ENCODE measurements at regions not wholly inside any gene's neighbourhood (a gene's known extent, or its start where the extent isn't known, plus 50 kb on each side); places are given as distances from the start of the nearest gene placed in this dataset.
"Not testable (repeated sequence)": the region's sequence is repeated elsewhere in the genome, so short reads cannot be mapped to it uniquely, and the experiment has no call there.

DNA sequence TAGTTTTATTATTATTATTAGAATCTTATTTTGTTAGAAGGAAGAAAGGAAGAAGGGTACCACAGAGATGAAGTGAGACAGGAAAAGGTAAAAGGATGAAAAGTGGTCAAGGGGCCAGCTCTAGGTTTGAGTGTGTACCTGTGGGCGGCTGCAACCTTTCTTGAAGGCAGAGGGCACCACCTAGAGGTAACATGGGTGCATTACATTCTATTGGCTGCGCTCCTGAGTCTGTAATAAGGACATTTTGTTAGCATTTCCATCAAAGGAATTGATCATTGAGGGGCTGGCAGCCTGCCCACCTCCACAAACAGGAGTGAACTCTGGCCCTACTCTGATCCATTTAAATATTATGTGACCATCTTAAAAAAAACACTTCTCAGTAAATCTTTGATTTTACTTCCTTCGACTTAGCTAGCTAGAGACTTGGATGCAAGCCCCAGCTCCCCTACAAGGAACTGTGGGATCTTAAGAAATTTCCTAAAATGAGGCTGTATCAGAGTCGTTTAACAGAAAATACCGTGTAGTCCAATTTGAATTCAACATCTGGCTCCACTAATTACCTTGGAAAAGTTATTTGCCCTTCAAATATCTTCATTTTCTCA is 610.4 kb downstream of the IPMK start:
- Mint-ChIP-seq H3K36me3 (no peaks in the 10 kb centered on the region), H3K9me3 (no peaks in the 10 kb centered on the region), H3K4me1 (no peaks in the 10 kb centered on the region), H3K27ac (no peak overlapping the region), H3K4me3 (no peak overlapping the region), H3K27me3 (no peaks in the 10 kb centered on the region)
- DNase-seq, result peak; percentile 4

DNA sequence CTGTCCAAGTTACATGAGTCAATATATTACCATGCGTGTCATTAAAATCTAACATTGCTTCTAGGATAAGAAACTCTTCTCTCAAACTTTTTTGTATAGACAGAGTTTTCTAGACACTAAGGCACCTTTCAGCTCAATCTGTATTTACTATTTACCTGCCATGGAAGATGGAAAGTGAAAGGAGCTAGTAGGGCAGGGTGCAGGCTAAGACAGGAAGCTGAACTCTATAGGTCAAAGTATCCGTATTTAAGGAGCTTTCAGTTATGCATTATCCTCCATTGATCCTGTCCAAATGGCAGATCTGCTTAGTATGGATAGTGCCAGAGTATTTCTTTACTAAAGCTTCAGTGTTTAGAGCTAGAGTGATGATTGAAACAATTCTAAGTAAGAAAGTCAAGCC is 612.8 kb downstream of the IPMK start:
- no peaks in the 10 kb centered on the region for H3K4me1 Mint-ChIP-seq
- DNase-seq, result no peak
- H3K4me3 Mint-ChIP-seq, result no peak overlapping the region
- H3K27me3 Mint-ChIP-seq, result no peaks in the 10 kb centered on the region
- no peak overlapping the region for H3K27ac Mint-ChIP-seq
- H3K9me3 Mint-ChIP-seq, result no peaks in the 10 kb centered on the region
- no peaks in the 10 kb centered on the region for H3K36me3 Mint-ChIP-seq

DNA sequence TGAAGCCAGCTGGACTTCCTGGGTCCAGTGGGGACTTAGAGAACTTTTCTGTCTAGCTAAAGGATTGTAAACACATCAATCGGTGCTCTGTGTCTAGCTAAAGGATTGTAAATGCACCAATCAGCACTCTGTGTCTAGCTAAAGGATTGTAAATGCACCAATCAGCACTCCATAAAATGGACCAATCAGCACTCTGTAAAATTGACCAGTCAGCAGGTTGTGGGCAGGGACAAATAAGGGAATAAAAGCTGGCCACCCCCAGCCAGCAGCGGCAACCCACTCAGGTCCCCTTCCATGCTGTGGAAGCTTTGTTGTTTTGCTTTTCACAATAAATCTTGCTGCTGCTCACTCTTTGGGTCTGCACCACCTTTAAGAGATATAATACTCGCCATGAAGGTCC is 622.6 kb downstream of the IPMK start:
- not testable (repeated sequence) for DNase-seq, H3K27me3 Mint-ChIP-seq, H3K9me3 Mint-ChIP-seq, H3K4me3 Mint-ChIP-seq, H3K4me1 Mint-ChIP-seq, H3K36me3 Mint-ChIP-seq, H3K27ac Mint-ChIP-seq

DNA sequence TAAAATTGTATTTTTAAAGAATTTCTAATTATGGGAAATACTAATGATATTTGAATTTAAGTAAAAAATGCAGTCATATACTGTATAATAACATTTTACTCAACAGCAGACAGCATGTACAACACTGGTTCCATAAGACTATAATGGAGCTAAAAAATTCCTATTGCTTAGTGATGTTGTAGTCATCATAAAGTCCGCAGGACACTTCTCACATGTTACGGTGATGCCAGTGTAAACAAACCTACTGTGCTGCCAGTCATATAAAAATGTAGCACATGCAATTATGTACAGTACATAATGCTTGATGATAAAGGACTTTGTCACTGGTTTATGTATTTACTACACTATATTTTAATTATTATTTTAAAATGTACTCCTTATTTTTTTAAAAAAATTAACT is 629.3 kb downstream of the IPMK start:
- no peak overlapping the region for H3K4me3 Mint-ChIP-seq
- no peaks in the 10 kb centered on the region for H3K9me3 Mint-ChIP-seq
- no peaks in the 10 kb centered on the region for H3K27me3 Mint-ChIP-seq
- no peaks in the 10 kb centered on the region for H3K36me3 Mint-ChIP-seq
- no peak for DNase-seq
- no peak overlapping the region for H3K27ac Mint-ChIP-seq
- no peaks in the 10 kb centered on the region for H3K4me1 Mint-ChIP-seq

DNA sequence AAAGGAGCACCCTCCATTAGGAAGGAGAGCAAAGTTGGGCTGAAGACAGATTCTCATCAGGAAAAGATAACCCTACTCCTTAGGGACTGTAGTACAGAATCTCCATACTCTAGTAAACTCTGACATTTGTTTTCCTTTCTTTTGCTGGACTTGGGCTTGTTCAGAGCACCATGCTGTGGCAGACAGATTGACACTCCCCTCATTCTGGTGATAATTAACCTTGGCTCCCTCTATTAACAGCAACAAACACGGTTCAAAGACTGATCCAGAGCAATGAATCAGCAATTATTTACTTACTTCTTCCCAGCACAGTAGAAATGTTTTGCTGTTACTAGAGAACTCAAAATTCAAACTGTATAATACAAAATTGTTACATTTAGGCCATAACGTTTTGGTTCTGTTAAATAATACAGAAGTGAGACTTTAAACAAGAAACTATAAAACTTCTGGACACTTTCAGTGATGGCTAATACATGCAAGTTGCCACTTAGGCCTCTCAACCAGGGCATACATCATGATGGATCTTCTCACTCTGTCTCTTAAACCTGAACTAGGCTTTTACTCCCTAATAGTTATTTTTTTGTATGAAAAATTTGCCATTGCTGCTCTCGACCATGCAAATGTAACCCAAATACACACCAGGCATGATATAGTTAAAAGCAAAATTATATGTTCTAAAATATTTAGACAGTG is 639.0 kb downstream of the IPMK start:
- Mint-ChIP-seq H3K4me1 (no peaks in the 10 kb centered on the region), H3K27ac (no peak overlapping the region), H3K27me3 (no peaks in the 10 kb centered on the region), H3K4me3 (no peak overlapping the region), H3K36me3 (no peaks in the 10 kb centered on the region), H3K9me3 (peaks cover 1% of the 10 kb centered on the region)
- DNase-seq, result no peak

DNA sequence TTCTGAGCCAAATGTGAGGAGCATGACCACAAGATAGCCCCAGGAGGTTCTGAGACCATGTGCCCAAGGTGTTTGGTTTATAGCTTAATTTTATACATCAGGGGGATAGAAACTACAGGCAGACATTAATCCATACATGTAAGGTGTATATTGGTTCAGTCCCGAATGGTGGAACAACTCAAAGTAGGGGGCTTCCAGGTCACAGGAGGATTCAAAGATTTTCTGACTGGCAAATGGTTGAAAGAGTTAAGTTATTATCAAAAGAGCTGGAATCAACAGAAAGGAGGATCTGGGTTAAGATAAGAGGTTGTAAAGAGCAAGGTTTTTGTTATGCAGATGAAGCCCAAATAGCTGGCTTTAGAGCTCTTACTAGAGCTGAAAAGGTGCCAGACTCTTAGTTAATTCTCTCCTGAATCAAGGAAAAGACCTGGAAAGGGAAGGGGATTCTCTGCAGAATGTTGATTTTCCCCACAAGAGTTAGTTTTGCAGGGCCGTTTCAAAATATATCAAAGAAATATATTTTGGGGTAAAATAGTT is 640.0 kb downstream of the IPMK start:
- Mint-ChIP-seq H3K9me3 (peaks cover 1% of the 10 kb centered on the region), H3K27ac (no peak overlapping the region), H3K4me3 (no peak overlapping the region), H3K36me3 (no peaks in the 10 kb centered on the region), H3K4me1 (no peaks in the 10 kb centered on the region), H3K27me3 (no peaks in the 10 kb centered on the region)
- no peak for DNase-seq

DNA sequence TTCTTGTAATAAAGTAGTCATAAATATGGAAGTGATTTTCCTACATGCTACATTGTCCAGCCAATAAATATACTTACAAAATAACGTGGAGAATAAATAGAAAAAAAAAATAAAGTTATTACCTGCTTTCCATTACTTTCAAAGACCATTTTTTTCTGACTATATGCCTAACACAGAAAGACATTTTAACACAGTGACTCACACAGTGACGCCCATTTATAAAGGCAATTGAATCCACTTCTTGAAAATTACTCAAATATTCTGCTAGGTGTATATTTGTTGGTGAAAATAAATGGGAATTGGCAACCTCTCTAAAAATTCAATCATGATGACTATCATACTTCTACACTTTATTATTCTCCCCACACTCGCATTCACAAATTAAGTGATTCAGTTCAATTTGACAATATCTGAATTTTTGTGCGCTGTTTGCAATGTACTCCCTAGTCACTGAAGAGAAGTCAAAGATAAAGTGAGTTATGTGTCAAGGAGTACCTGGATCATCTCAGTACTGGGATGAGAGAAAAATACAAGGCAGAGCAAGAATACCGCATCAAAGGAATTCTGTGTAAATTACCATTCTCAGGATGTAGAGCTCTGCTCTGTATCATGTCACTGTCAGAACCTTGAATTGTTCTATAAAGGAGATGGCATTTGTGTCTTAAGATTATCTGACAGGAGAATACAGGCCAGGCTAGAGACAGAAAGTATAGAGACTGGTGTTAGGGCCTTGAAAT is 642.7 kb downstream of the IPMK start:
- Mint-ChIP-seq H3K4me3 (no peak overlapping the region), H3K4me1 (no peaks in the 10 kb centered on the region), H3K27ac (no peak overlapping the region), H3K27me3 (no peaks in the 10 kb centered on the region), H3K9me3 (peaks cover 3% of the 10 kb centered on the region), H3K36me3 (no peaks in the 10 kb centered on the region)
- no peak for DNase-seq

DNA sequence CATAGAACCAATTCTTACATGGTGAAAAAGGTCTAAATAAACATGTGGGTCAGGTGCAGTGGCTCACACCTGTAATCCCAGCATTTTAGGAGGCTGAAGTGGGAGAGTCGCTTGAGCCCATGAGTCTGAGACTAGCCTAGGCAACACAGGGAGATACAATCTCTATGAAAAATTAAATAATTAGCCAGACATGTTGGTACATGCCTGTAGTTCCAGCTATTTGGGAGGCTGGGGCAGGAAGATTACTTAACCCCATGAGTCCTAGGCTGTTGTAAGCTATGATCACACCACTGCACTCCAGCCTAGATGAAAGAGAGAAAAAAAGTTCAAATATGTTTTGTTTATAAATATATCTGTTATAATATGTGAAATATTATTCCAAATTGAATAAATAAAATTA is 643.6 kb downstream of the IPMK start:
- Mint-ChIP-seq H3K36me3 (no peaks in the 10 kb centered on the region), H3K4me1 (no peaks in the 10 kb centered on the region)

DNA sequence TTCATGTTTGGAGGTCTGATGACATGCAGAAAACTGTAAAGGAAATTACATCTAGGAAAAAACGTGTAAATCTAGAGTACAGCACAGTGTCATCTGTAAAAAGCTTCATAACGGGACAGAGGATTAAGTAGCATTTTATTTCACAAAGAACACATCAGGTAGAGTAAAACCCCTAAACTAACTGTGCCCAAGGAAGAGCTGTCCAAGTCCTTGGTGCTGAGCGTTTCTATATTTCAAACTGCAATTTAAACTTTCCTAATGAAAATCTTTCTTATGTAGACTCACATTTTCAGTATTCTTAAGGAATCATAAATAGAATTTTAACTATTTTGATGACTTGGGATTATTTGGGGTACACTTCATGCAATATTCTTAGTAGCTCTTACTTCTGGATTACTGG is 646.2 kb downstream of the IPMK start:
- Mint-ChIP-seq H3K27ac (no peak overlapping the region), H3K36me3 (no peaks in the 10 kb centered on the region), H3K4me3 (no peak overlapping the region), H3K9me3 (peaks cover 5% of the 10 kb centered on the region), H3K4me1 (no peaks in the 10 kb centered on the region), H3K27me3 (no peaks in the 10 kb centered on the region)
- DNase-seq, result no peak

More for the DNA sequence above, 643.6 kb downstream of the IPMK start:
- Mint-ChIP-seq H3K27ac (no peak overlapping the region), H3K4me3 (no peak overlapping the region), H3K27me3 (no peaks in the 10 kb centered on the region), H3K9me3 (peaks cover 3% of the 10 kb centered on the region)
- no peak for DNase-seq

DNA sequence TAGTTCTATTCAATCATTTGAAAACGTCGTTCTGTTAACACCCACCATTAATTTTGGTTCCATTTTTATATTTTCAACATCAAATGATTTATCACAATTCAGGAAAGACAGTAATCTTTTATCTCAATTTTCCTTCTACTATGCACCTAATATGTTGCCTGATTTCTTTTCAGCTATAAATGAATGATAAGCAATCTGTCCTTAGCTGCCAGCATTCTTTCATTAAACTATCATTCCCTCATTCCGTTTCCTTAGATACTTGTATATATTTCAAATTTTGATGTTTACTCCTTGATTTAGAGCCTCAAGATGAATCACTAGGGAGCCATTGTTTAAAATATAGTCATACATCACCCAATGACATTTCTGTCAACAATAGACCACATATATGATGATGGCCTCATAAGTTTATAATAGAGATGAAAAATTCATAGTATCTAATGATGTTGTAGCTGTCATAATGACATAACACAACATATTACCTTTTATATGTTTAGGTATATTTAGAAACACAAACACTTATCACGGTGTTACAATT is 661.7 kb downstream of the IPMK start:
- DNase-seq, result no peak
- Mint-ChIP-seq H3K9me3 (peaks cover 4% of the 10 kb centered on the region), H3K36me3 (no peaks in the 10 kb centered on the region), H3K4me3 (no peak overlapping the region), H3K4me1 (no peaks in the 10 kb centered on the region), H3K27ac (no peak overlapping the region), H3K27me3 (no peaks in the 10 kb centered on the region)

DNA sequence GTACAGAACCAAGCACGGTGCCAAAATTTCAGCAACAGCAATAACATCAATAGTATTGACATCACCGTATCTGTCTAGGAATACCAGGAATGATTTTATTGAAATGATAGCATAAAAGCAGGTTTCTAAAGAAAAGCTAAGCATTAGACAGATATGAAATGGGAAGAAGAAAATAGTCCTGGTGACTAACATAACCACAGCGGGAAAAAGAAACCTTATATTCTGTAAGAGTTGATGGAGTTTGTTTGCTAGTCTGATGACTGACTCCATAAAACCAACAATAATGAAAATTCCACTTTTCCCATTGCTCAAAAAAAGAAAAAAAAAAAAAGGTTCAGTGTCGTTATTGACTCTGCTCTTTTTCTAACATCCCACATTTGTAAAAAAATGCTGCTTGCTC is 668.3 kb downstream of the IPMK start:
- DNase-seq, result no peak
- H3K4me1 Mint-ChIP-seq, result no peaks in the 10 kb centered on the region
- no peak overlapping the region for H3K27ac Mint-ChIP-seq
- no peaks in the 10 kb centered on the region for H3K27me3 Mint-ChIP-seq
- H3K36me3 Mint-ChIP-seq, result no peaks in the 10 kb centered on the region
- no peaks in the 10 kb centered on the region for H3K9me3 Mint-ChIP-seq
- H3K4me3 Mint-ChIP-seq, result no peak overlapping the region

DNA sequence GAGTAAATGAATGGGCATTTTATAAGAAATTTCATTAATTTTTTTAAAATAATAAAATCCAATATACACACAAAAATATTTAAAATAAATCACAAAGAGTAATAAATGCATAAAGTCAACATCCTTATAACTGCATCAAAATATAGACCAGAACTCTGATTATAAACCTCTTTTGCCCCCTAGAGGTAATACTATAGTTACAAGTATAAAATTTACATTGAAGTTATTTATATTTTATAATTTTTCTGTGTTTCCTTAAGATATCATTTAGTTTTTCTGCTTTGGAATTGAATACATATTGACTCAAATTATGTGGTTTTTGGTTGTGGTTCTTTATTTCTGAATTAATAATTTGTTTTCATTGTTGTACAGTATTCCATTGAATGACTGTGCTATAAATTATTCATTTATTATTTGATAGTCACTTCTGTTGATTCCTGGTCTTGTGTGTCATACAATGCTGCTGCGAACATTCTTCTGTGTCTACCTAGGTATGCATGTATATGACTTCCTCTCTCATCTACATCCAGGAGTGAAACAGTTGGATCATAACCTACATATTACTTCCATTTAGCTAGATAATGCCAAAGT is 673.6 kb downstream of the IPMK start:
- Mint-ChIP-seq H3K27ac (no peak overlapping the region), H3K4me3 (no peak overlapping the region), H3K9me3 (peaks cover 2% of the 10 kb centered on the region), H3K36me3 (no peaks in the 10 kb centered on the region), H3K27me3 (no peaks in the 10 kb centered on the region), H3K4me1 (no peaks in the 10 kb centered on the region)
- DNase-seq, result no peak

DNA sequence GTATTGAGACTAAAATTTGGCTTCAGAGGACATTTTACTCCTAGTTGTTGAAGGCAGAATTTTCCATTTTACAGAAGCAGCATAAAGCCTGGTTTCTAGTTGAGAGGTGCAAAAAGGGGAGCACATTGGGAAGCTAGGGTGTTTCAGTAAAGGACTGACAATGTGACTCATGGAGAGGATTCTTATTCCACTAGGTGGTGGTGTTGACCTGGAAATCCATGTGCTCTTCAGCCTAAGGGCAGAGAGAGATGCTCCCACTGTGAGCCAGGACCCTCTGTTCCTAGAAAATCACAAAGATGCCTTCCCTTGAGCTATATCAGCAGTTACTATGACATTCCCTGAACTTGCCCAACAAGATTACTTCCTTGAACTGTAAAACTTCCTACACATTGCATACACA is 687.8 kb downstream of the IPMK start:
- Mint-ChIP-seq H3K4me1 (no peaks in the 10 kb centered on the region), H3K27ac (no peak overlapping the region), H3K9me3 (no peaks in the 10 kb centered on the region), H3K27me3 (no peaks in the 10 kb centered on the region), H3K36me3 (no peaks in the 10 kb centered on the region), H3K4me3 (no peak overlapping the region)
- DNase-seq, result no peak

DNA sequence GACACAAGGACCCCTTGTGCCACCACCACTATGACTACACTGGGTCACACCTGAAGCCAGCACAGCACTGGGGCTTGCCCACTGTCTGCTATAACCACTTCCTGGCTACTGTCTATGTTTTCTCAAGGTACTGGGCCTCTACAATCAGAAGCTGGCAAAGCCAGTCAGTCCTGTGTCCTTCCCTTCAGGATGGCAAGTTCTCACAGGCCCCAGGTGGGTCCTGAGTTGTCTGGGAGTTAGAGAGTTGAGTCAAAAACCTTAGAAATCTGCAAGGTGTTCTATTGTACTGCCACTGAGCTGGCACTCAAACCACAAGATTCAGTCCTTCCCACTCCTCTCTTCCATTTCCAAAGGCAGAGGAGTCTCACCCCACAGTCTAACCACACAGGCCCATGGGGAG is 705.5 kb downstream of the IPMK start:
- Mint-ChIP-seq H3K27ac (no peak overlapping the region), H3K36me3 (no peaks in the 10 kb centered on the region), H3K27me3 (no peaks in the 10 kb centered on the region), H3K9me3 (peaks cover 3% of the 10 kb centered on the region), H3K4me1 (no peaks in the 10 kb centered on the region), H3K4me3 (no peak overlapping the region)
- DNase-seq, result no peak

DNA sequence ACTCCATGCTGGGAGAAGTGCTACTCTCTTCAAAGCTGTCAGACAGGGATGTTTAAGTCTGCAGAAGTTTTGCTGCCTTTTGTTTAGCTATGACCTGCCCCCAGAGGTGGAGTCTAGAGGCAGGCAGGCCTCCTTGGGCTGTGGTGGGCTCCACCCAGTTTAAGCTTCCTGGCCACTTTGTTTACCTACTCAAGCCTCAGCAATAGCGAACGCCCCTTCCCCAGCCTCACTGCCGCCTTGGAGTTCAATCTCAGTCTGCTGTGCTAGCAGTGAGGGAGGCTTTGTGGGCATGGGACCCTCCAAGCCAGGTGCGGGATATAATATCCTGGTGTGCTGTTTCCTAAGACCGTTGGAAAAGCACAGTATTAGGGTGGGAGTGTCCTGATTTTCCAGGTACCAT is 715.9 kb downstream of the IPMK start:
- H3K4me1 Mint-ChIP-seq, H3K36me3 Mint-ChIP-seq, H3K27ac Mint-ChIP-seq, H3K4me3 Mint-ChIP-seq, H3K9me3 Mint-ChIP-seq, DNase-seq, H3K27me3 Mint-ChIP-seq: not testable (repeated sequence)
